ENCODE measurements at regions not wholly inside any gene's neighbourhood (a gene's known extent, or its start where the extent isn't known, plus 50 kb on each side); places are given as distances from the start of the nearest gene placed in this dataset.

- DNase-seq (ENCODE audit: low read depth in 3 of 3): no peak
Observed at GRCh38 chr14:76664790-76665189, 96.5 kb upstream of the VASH1 start.

DNA sequence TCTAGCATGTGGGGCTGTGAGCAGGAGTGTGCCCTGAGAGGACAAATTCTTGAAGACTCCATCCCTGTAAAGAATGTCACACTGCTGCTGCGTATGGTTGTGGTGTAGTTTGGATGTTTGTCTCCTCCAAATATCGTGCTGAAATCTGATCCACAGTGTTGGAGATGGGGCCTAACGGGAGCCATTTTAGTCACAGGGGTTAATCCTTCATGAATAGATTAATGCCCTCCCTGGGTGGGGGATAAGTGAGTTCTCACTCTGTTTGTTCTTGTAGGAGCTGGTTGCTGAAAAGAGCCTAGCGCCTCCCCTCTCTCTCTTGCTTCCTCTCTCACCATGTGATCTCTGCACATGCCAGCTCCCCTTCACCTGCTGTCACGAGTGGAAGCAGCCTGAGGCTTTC is 94.5 kb upstream of the VASH1 start:
- DNase-seq (ENCODE audit: low read depth in 3 of 3): no peak

- no peak for DNase-seq (ENCODE audit: low read depth in 3 of 3)
Observed at GRCh38 chr14:76669770-76670169, 91.5 kb upstream of the VASH1 start.

DNA sequence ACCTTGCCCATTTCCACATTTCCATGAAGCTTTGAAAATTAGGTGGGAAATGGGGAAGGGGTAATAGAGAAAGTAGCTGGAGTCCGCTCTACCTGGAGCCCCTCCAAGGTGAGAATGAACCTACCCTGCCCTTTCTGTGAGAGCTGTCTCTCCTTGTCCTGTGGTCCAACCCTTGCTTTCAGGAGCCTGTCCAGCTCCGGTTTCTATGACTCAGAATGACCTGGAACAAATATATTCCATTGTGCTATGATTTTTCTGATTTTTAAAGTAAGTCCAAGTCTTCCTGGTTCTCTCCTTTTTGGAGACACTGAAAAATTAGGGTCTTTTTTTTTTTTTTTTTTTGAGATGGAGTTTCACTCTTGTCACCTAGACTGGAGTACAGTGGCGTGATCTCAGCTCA is 89.1 kb upstream of the VASH1 start:
- DNase-seq (ENCODE audit: low read depth in 3 of 3): no peak

DNA sequence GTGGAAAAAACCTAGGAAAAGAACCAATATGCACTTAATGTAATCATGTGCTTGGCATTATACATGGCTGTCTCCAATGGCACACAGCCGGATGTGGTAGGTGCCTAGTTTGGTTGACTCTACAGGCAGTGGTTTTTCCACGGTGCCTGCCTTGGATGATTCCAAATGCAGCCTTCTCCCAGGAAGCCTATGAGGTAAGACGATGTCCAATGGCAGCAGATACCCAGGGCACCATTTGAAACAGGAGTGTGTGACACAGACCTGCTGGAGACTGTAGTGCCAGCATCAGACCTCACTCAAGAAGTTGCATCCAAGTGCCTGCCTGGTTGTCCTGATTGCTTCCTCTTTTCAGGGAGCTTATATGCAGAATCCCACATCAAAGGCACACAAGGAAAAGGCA is 88.0 kb upstream of the VASH1 start:
- DNase-seq (ENCODE audit: low read depth in 3 of 3): no peak

- no peak for DNase-seq (ENCODE audit: low read depth in 3 of 3)
Observed at GRCh38 chr14:76675046-76675445, 86.2 kb upstream of the VASH1 start.

GRCh38 chr14:76676539-76676938 is 84.7 kb upstream of the VASH1 start:
- DNase-seq (ENCODE audit: low read depth in 3 of 3): no peak

DNA sequence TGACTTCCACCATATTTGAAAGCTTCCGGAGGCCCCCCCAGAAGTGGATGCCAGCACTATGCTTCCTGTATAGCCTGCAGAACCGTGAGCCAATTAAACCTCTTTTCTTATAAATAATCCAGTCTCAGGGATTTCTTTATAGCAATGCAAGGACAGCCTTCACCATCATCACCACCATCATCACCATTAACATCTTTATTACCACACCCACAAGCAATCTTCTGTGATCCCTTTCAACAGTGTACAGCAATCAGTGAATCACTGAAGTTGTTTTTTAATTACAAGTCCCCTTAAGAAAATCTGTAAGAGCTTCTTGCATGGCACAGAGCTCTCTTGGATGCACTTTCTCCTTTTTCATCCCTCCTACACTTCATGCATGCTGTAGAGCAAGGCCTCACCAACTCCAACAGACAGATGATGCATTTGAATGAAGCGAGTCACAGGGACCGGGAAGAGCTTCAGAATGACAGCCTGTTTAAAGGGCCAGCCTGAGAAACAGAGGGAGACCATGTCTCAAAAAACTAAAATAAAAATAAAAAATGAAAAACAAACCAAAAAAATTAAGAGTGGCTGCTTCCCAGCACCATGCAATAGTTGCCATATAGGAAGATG is 83.6 kb upstream of the VASH1 start:
- DNase-seq (ENCODE audit: low read depth in 3 of 3): no peak

DNA sequence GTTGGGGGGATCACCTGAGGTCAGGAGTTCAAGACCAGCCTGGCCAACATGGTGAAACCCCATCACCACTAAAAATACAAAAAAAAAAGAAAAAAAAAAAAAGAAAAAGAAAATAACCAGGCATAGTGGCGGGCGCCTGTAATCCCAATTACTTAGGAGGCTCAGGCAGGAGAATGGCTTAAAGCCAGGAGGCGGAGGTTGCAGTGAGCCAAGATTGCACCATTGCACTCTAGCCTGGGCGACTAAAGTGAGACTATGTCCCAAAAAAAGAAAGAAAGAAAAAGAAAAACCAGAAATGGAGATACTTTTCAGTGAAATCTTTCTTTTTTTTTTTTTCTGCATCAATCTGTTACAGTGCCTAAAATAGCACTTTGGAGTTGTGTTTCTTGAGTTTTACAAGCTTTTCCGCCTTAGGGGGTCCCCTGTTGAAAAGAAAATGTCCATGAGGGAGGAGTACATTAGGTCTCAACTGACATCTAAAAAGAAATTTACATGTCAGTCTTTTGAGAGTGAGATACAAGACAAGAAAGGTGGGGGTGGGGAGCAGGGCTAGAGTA is 82.9 kb upstream of the VASH1 start:
- DNase-seq (ENCODE audit: low read depth in 3 of 3): no peak

DNA sequence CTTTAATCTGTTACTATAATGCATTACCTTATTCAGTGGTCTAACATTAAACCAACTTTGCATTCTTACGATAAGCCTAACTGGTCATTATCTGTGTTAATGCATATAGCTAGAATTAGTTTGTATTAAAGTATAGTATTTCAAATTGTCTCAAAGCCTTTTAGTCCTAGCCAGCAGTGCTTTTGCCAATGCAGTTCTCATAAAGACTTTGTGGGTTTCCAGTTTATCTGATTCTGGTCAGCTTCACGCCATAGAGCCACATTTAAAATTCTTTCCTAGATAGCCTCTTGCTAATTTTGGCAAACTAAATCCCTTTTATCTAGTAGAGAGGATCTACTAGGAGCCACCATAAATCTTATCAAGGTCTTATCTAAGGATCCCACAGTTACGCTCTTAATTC is 78.9 kb upstream of the VASH1 start:
- DNase-seq (ENCODE audit: low read depth in 3 of 3): no peak

DNA sequence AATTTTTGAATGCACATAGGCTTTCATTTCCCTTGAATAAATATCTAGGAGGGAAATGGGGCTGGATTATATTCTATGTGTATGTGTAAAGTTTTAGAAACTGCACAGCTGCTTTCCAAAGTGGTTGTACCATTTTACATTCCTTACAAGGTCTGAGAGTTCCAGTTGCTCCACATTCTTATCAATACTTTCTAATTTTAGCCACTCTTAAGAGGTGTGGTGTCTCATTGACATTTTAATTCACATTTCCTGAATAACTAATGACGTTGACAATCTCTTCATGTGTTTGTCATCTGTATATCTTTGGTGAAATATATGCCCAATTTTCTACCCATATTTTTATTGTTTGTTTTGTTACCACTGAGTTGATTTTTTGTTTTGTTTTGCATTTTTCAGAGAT is 74.6 kb upstream of the VASH1 start:
- DNase-seq (ENCODE audit: low read depth in 3 of 3): no peak

- DNase-seq (ENCODE audit: low read depth in 3 of 3): no peak
Observed at GRCh38 chr14:76687611-76688382, 73.5 kb upstream of the VASH1 start.

- DNase-seq (ENCODE audit: low read depth in 3 of 3): no peak
Observed at GRCh38 chr14:76688383-76688671, 72.9 kb upstream of the VASH1 start.

GRCh38 chr14:76690502-76691105 is 70.7 kb upstream of the VASH1 start:
- no peak for DNase-seq (ENCODE audit: low read depth in 3 of 3)

DNA sequence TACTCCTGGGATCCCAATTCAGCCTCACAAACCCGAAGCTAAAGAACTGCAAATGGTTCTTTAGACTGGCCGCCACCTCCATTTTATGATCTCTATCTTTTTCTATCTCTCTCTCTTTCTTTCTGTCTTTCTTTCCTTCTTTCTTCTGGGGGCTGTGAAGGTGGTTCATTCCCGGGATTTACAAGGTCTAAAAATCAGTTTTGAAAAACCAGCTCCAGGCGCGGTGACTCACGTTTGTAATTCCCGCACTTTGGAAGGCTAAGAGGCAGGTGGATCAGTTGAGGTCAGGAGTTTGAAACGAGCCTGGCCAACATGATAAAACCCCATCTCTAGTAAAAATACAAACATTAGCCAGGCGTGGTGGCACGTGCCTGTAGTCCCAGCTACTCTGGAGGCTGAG is 67.2 kb upstream of the VASH1 start:
- DNase-seq (ENCODE audit: low read depth in 3 of 3): no peak

- no peak for DNase-seq (ENCODE audit: low read depth in 3 of 3)
Observed at GRCh38 chr14:76695263-76695920, 65.9 kb upstream of the VASH1 start.

- DNase-seq (ENCODE audit: low read depth in 3 of 3): no peak
Observed at GRCh38 chr14:76696361-76696760, 64.9 kb upstream of the VASH1 start.

DNA sequence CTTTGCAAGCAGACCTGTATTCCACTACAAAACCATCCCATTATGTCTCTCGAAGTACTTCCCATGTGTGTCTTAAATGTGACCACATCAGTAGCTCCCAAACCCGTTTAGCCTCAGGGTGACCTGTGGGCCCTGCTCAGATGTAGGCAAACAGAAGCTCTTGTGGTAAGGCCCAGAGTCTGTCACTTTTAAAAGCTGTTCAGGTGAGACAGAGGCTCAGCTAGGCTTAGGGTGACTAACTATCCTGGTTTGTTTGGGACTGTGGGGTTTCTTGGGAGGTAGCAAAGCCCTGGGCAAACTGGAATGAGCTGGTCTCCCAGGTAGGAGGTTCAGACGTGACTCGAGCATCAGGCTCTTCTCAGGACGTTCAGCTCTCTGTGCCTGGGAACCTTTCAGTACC is 64.5 kb upstream of the VASH1 start:
- no peak for DNase-seq (ENCODE audit: low read depth in 3 of 3)

DNA sequence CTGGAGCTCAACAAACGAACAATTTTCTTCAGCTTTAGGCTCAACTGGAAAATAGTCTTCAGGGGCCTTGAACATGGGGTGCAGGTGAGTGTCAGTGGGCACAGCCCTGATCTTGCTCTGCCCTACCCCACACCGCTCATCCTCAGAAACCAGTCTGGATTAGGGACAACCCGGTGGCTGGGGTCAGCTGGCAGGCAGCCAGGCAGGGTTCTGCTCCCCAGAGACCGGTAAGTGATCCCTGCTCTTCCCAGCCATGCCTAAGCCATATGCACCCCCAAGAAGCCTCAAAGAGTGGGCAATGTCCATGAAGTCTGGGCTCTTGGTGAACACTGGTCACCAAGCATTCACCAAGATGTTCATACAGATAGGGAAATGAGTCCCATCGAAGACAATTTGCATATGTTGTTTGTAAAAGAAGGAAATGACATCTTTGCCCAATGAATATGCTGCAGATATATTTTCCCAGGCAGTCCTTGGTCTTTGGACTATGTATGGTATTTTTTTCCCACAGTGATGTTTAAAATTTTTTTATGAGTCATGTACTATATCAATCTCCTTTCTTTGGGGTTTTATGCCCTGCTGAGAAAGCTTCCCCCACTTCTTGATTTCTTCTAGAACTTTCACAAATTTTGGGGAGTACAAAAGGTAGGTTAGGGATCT is 63.9 kb upstream of the VASH1 start:
- no peak for DNase-seq (ENCODE audit: low read depth in 3 of 3)

- DNase-seq (ENCODE audit: low read depth in 3 of 3): no peak
Observed at GRCh38 chr14:76698191-76698590, 63.1 kb upstream of the VASH1 start.

- DNase-seq (ENCODE audit: low read depth in 3 of 3): no peak
Observed at GRCh38 chr14:76698631-76699030, 62.6 kb upstream of the VASH1 start.
